Ishikawa (cell line): ENCODE measurements at regions not wholly inside any gene's neighbourhood (a gene's known extent, or its start where the extent isn't known, plus 50 kb on each side); places are given as distances from the start of the nearest gene placed in this dataset.

Experiments used
- CEBPB ChIP-seq: IDR thresholded peaks from 2 replicates; pipeline ENCODE4 v1.6.1; 2012
- CREB1 ChIP-seq: IDR thresholded peaks from 2 replicates; pipeline ENCODE4 v1.6.1; 2012; ENCODE audit warnings: low read depth
- EGR1 ChIP-seq: IDR thresholded peaks from 2 replicates; pipeline ENCODE4 v1.6.1; 2012
- EP300 ChIP-seq: IDR thresholded peaks from 2 replicates; pipeline ENCODE4 v1.6.1; 2012; ENCODE audit warnings: borderline replicate concordance
- FOXM1 ChIP-seq: IDR thresholded peaks from 2 replicates; pipeline ENCODE4 v1.6.1; 2012; ENCODE audit warnings: low read depth, borderline replicate concordance
- NFIC ChIP-seq: IDR thresholded peaks from 2 replicates; pipeline ENCODE4 v1.6.1; 2012
- RAD21 ChIP-seq: IDR thresholded peaks from 2 replicates; pipeline ENCODE4 v1.6.1; 2012; ENCODE audit warnings: low read depth
- TAF1 ChIP-seq: IDR thresholded peaks from 2 replicates; pipeline ENCODE4 v1.6.1; 2012; ENCODE audit warnings: low read depth, mild to moderate bottlenecking
- TCF12 ChIP-seq: IDR thresholded peaks from 2 replicates; pipeline ENCODE4 v1.6.1; 2012; ENCODE audit warnings: low read depth
- TEAD4 ChIP-seq: IDR thresholded peaks from 2 replicates; pipeline ENCODE4 v1.6.1; 2012
- YY1 ChIP-seq: IDR thresholded peaks from 2 replicates; pipeline ENCODE4 v1.6.1; 2012; ENCODE audit warnings: low read depth
- ZBTB7A ChIP-seq: IDR thresholded peaks from 2 replicates; pipeline ENCODE4 v1.6.1; 2012; ENCODE audit warnings: low read depth
- TF ChIP-seq, protein P1 (sequence below): IDR thresholded peaks from 2 replicates; pipeline ENCODE4 v1.6.1; 2012
- TF ChIP-seq, protein P2 (sequence below): IDR thresholded peaks from 2 replicates; pipeline ENCODE4 v1.6.1; 2012
- TF ChIP-seq, protein P3 (sequence below): IDR thresholded peaks from 2 replicates; pipeline ENCODE4 v1.6.1; 2012; ENCODE audit warnings: low read depth, mild to moderate bottlenecking

DNA sequence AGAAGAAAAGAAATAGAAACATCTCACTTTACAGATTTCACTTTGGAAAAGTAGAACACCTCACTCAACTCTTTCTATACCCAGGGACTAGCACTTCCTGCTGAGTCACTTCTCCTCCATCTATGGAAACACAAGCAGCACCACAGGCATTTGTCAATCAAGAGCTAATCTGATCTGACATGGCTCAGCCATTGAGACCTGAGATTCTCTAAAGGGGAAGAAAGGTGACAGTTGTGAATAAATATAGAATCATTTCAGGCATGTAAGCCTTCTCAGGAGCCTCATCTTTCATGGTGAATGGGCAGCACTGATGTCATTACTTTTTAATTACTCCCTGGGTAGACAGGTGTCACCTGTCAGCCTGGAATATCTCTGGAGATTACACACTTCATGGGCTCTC is 559.8 kb downstream of the HINT1 start:
- TF ChIP-seq, protein P1, sequence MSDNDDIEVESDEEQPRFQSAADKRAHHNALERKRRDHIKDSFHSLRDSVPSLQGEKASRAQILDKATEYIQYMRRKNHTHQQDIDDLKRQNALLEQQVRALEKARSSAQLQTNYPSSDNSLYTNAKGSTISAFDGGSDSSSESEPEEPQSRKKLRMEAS, result no peak
- TF ChIP-seq TAF1 (no peak), CREB1 (no peak), YY1 (no peak)

DNA sequence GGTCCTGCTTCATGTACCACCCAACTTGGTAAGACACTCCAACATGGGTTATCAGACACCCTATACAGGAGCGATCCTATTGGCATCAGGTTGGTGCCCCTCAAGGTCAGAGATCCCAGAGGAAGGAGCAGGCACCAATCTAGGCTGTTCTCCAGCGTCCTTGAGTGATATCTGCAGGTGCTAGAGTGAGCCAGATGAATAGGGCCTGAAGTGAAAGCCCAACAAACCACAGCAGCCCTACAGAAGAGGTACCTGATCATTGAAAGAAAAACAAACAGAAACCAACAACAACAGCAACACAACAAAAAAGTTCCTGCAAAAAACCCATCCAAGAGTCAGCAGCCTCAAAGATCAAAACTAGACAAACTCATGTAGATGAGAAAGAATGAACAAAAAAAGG is 584.8 kb downstream of the HINT1 start:
- TF ChIP-seq FOXM1 (no peak), TAF1 (no peak), EGR1 (no peak), CREB1 (no peak), CEBPB (no peak), TCF12 (no peak), RAD21 (no peak), NFIC (no peak), EP300 (no peak), ZBTB7A (no peak), TEAD4 (no peak), YY1 (no peak)
- TF ChIP-seq, protein P2, sequence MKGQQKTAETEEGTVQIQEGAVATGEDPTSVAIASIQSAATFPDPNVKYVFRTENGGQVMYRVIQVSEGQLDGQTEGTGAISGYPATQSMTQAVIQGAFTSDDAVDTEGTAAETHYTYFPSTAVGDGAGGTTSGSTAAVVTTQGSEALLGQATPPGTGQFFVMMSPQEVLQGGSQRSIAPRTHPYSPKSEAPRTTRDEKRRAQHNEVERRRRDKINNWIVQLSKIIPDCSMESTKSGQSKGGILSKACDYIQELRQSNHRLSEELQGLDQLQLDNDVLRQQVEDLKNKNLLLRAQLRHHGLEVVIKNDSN, result no peak
- TF ChIP-seq, protein P1, result no peak
- TF ChIP-seq, protein P3, sequence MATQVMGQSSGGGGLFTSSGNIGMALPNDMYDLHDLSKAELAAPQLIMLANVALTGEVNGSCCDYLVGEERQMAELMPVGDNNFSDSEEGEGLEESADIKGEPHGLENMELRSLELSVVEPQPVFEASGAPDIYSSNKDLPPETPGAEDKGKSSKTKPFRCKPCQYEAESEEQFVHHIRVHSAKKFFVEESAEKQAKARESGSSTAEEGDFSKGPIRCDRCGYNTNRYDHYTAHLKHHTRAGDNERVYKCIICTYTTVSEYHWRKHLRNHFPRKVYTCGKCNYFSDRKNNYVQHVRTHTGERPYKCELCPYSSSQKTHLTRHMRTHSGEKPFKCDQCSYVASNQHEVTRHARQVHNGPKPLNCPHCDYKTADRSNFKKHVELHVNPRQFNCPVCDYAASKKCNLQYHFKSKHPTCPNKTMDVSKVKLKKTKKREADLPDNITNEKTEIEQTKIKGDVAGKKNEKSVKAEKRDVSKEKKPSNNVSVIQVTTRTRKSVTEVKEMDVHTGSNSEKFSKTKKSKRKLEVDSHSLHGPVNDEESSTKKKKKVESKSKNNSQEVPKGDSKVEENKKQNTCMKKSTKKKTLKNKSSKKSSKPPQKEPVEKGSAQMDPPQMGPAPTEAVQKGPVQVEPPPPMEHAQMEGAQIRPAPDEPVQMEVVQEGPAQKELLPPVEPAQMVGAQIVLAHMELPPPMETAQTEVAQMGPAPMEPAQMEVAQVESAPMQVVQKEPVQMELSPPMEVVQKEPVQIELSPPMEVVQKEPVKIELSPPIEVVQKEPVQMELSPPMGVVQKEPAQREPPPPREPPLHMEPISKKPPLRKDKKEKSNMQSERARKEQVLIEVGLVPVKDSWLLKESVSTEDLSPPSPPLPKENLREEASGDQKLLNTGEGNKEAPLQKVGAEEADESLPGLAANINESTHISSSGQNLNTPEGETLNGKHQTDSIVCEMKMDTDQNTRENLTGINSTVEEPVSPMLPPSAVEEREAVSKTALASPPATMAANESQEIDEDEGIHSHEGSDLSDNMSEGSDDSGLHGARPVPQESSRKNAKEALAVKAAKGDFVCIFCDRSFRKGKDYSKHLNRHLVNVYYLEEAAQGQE, result no peak

DNA sequence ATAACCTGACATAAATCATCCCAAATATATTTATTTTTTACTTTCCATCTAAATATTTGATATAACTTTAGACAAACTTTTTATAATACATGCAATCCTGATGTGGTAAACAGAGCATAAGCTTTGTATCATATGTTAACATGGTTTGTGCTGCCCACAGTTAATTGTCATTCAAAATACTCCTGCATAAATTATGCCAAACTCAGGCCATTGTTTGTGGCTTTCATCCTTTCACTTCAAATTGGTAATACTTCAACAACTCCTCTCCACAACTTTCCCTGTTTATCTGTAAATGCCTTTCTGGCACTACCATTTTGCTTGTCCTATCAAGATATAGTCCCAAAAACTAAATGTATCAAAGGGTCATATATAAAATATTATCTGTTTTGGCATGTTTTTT is 586.7 kb downstream of the HINT1 start:
- TF ChIP-seq EGR1, result no peak
- TF ChIP-seq FOXM1, result no peak
- no peak for TF ChIP-seq CEBPB
- TF ChIP-seq CREB1, result no peak
- TF ChIP-seq YY1, result no peak
- no peak for TF ChIP-seq TAF1
- no peak for TF ChIP-seq RAD21
- TF ChIP-seq, protein P1, result no peak
- TF ChIP-seq, protein P2, result no peak
- TF ChIP-seq ZBTB7A, result no peak
- TF ChIP-seq NFIC, result no peak
- TF ChIP-seq TCF12, result no peak
- TF ChIP-seq, protein P3, result no peak
- no peak for TF ChIP-seq EP300

DNA sequence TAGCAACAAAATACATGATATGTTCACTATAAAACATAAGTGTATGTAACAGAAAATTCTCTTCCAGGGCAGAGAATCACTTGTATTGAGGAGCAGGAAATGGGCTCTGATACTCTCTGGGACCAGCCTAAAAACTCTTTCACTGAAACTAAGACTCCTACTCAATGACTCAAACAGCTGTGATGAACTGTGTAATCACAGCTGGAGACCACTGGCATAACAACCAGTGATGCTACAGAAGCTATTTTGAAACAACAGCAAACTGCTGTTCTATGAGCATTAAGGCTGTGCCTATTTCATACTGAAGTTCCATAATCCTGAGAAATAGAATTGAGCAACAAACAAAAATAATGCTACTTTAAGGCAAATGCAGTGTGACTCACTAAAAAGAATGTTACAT is 594.0 kb downstream of the HINT1 start:
- TF ChIP-seq EGR1 (no peak), RAD21 (no peak), TCF12 (no peak), ZBTB7A (no peak), YY1 (no peak), CEBPB (no peak), TAF1 (no peak), NFIC (no peak), CREB1 (no peak), TEAD4 (no peak), FOXM1 (no peak)
- TF ChIP-seq, protein P3, result no peak
- TF ChIP-seq, protein P1, result no peak
- TF ChIP-seq, protein P2, result no peak
